HEK293T (cell line): ENCODE measurements at regions not wholly inside any gene's neighbourhood (a gene's known extent, or its start where the extent isn't known, plus 50 kb on each side); places are given as distances from the start of the nearest gene placed in this dataset.

Experiments
- ARNT ChIP-seq: fragments of 450-650 bp; IDR thresholded peaks from 2 replicates; pipeline ENCODE4 v1.6.1; 2017; ENCODE audit warnings: mild to moderate bottlenecking
- BHLHE40 ChIP-seq: fragments of 450-650 bp; IDR thresholded peaks from 2 replicates; pipeline ENCODE4 v1.6.1; 2016; ENCODE audit warnings: mild to moderate bottlenecking, moderate library complexity, borderline replicate concordance
- FOXM1 ChIP-seq: fragments of 450-650 bp; IDR thresholded peaks from 2 replicates; pipeline ENCODE4 v1.6.1; 2017; ENCODE audit warnings: mild to moderate bottlenecking, borderline replicate concordance
- LEF1 ChIP-seq: fragments of 450-650 bp; IDR thresholded peaks from 2 replicates; pipeline ENCODE4 v1.6.1; 2017; ENCODE audit warnings: mild to moderate bottlenecking, borderline replicate concordance
- NFRKB ChIP-seq: fragments of 450-650 bp; IDR thresholded peaks from 2 replicates; pipeline ENCODE4 v1.6.1; 2016; ENCODE audit warnings: mild to moderate bottlenecking, moderate library complexity
- PKNOX1 ChIP-seq: fragments of 450-650 bp; IDR thresholded peaks from 2 replicates; pipeline ENCODE4 v1.6.1; 2016
- SP1 ChIP-seq: fragments of 450-650 bp; IDR thresholded peaks from 2 replicates; pipeline ENCODE4 v1.6.1; 2017
- SUZ12 ChIP-seq: fragments of 450-650 bp; IDR thresholded peaks from 2 replicates; pipeline ENCODE4 v1.6.1; 2016; ENCODE audit warnings: mild to moderate bottlenecking
- TARDBP ChIP-seq: fragments of 450-650 bp; IDR thresholded peaks from 2 replicates; pipeline ENCODE4 v1.6.1; 2016
- ZNF384 ChIP-seq: fragments of 450-650 bp; IDR thresholded peaks from 2 replicates; pipeline ENCODE4 v1.6.1; 2016

GRCh38 chr16:20191566-20191965 lies 117.9 kb upstream of the GPR139 start:
- TF ChIP-seq NFRKB = no peak
- TF ChIP-seq BHLHE40 = no peak
- TF ChIP-seq PKNOX1 = no peak
- TF ChIP-seq FOXM1 = no peak
- TF ChIP-seq ZNF384 = no peak
- no peak for TF ChIP-seq TARDBP
- TF ChIP-seq SP1 = no peak
- TF ChIP-seq LEF1 = no peak
- no peak for TF ChIP-seq SUZ12
- no peak for TF ChIP-seq ARNT
